K562 (cell line): ENCODE measurements at regions not wholly inside any gene's neighbourhood (a gene's known extent, or its start where the extent isn't known, plus 50 kb on each side); places are given as distances from the start of the nearest gene placed in this dataset.

Experiments
- ARNT ChIP-seq, 2 experiments: fragments of 450-650 bp; IDR thresholded peaks; 2 replicates each; pipeline ENCODE4 v1.6.1; 2016; ENCODE audit warnings: mild to moderate bottlenecking in 1 of 2
- ATF2 ChIP-seq: sonication (generic); formaldehyde crosslinking; IDR thresholded peaks from 2 replicates; pipeline ENCODE4 v1.8.1; 2022; ENCODE audit warnings: missing genetic modification reagents
- BRD9 ChIP-seq: fragments of 450-650 bp; IDR thresholded peaks from 2 replicates; pipeline ENCODE4 v1.6.1; 2018; ENCODE audit warnings: low read depth; ENCODE audit not compliant: partially characterized antibody
- CCNT2 ChIP-seq: IDR thresholded peaks from 2 replicates; pipeline ENCODE4 v1.6.1; 2011; ENCODE audit warnings: borderline replicate concordance, low read depth, mild to moderate bottlenecking, moderate library complexity, mixed read lengths, low read length; ENCODE audit not compliant: insufficient read length; ENCODE audit errors: extremely low read depth
- ELF1 ChIP-seq: fragments of 200-800 bp; sonication (Bioruptor generic); IDR thresholded peaks from 2 replicates; pipeline ENCODE4 v1.6.1; 2016; ENCODE audit warnings: missing genetic modification characterization, missing compliant biosample characterization
- FOXP4 ChIP-seq: sonication (generic); formaldehyde crosslinking; IDR thresholded peaks from 2 replicates; pipeline ENCODE4 v1.8.0; 2022; ENCODE audit warnings: mild to moderate bottlenecking, missing genetic modification reagents, borderline replicate concordance
- GATAD2A ChIP-seq: fragments of 450-650 bp; IDR thresholded peaks from 2 replicates; pipeline ENCODE4 v1.6.1; 2017
- KDM1A ChIP-seq, 2 experiments: fragments of 450-650 bp; IDR thresholded peaks; 2 replicates each; pipeline ENCODE4 v1.6.1; 2016; ENCODE audit warnings: mild to moderate bottlenecking in 2 of 2
- POU5F1 ChIP-seq: fragments of 150-350 bp; IDR thresholded peaks from 2 replicates; pipeline ENCODE4 v1.6.1; 2014; ENCODE audit warnings: borderline replicate concordance, low read length, low read depth, mild to moderate bottlenecking; ENCODE audit not compliant: partially characterized antibody
- SOX6 ChIP-seq: fragments of 450-650 bp; IDR thresholded peaks from 2 replicates; pipeline ENCODE4 v1.6.1; 2014; ENCODE audit warnings: mild to moderate bottlenecking
- ZFP30 ChIP-seq: fragments of 250-450 bp; sonication (Bioruptor Pico); IDR thresholded peaks from 2 replicates; pipeline ENCODE4 v1.8.0; 2022; ENCODE audit warnings: moderate library complexity, mild to moderate bottlenecking, inconsistent platforms, borderline replicate concordance
- ZFP36 ChIP-seq: fragments of 150-350 bp; IDR thresholded peaks from 2 replicates; pipeline ENCODE4 v1.6.1; 2018; ENCODE audit warnings: low read length, low read depth; ENCODE audit not compliant: partially characterized antibody
- ZKSCAN1 ChIP-seq: fragments of 150-350 bp; IDR thresholded peaks from 2 replicates; pipeline ENCODE4 v1.6.1; 2016; ENCODE audit warnings: low read depth, low read length
- ZNF212 ChIP-seq: fragments of 450-650 bp; formaldehyde crosslinking; IDR thresholded peaks from 2 replicates; pipeline ENCODE4 v1.4.0; 2020; ENCODE audit warnings: mild to moderate bottlenecking
- ZNF280A ChIP-seq: fragments of 450-650 bp; IDR thresholded peaks from 2 replicates; pipeline ENCODE4 v1.6.1; 2018; ENCODE audit warnings: mild to moderate bottlenecking, low read depth; ENCODE audit not compliant: partially characterized antibody
- ZNF699 ChIP-seq: fragments of 250-450 bp; sonication (Bioruptor Pico); IDR thresholded peaks from 2 replicates; pipeline ENCODE4 v1.8.0; 2021; ENCODE audit warnings: mild to moderate bottlenecking, moderate library complexity; ENCODE audit not compliant: insufficient replicate concordance
- TF ChIP-seq, protein P1 (sequence below), 2 experiments: IDR thresholded peaks; 2 replicates each; pipeline ENCODE4 v1.6.1; 2012; ENCODE audit warnings: improper control_type of control experiment in 2 of 2, low read depth in 2 of 2, low read length in 2 of 2, borderline replicate concordance in 1 of 2
- TF ChIP-seq, protein P2 (sequence below), 2 experiments: fragments of 250-450 bp in 1 of 2; fragments of 450-650 bp in 1 of 2; sonication (Bioruptor Pico) in 1 of 2; IDR thresholded peaks; 2 replicates each; pipeline versions ENCODE4 v1.6.1 to v1.8.0; 2016 to 2021; ENCODE audit warnings: mild to moderate bottlenecking in 2 of 2, moderate library complexity in 2 of 2, missing compliant biosample characterization in 1 of 2, missing genetic modification characterization in 1 of 2

- TF ChIP-seq FOXP4 (CRISPR knock-in tag) (no peak), ZNF212 (no peak), ARNT (IDR thresholded peaks at IDR 0.05) (no peak), POU5F1 (no peak), KDM1A (IDR thresholded peaks at IDR 0.05) (no peak), ZKSCAN1 (no peak), ZNF699 (CRISPR knock-in tag) (no peak), ELF1 (tag) (peak; percentile 69), GATAD2A (no peak), CCNT2 (no peak), SOX6 (no peak), ZNF280A (no peak), ATF2 (CRISPR knock-in tag) (no peak), ZFP36 (no peak), BRD9 (no peak), ZFP30 (CRISPR knock-in tag) (no peak)
- TF ChIP-seq, protein P1, sequence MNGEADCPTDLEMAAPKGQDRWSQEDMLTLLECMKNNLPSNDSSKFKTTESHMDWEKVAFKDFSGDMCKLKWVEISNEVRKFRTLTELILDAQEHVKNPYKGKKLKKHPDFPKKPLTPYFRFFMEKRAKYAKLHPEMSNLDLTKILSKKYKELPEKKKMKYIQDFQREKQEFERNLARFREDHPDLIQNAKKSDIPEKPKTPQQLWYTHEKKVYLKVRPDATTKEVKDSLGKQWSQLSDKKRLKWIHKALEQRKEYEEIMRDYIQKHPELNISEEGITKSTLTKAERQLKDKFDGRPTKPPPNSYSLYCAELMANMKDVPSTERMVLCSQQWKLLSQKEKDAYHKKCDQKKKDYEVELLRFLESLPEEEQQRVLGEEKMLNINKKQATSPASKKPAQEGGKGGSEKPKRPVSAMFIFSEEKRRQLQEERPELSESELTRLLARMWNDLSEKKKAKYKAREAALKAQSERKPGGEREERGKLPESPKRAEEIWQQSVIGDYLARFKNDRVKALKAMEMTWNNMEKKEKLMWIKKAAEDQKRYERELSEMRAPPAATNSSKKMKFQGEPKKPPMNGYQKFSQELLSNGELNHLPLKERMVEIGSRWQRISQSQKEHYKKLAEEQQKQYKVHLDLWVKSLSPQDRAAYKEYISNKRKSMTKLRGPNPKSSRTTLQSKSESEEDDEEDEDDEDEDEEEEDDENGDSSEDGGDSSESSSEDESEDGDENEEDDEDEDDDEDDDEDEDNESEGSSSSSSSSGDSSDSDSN (IDR thresholded peaks at IDR 0.05; ENCODE audit: borderline replicate concordance in 1 of 2, low read depth in 2 of 2, low read length in 2 of 2): no peak
- TF ChIP-seq, protein P2, sequence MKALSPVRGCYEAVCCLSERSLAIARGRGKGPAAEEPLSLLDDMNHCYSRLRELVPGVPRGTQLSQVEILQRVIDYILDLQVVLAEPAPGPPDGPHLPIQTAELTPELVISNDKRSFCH (CRISPR knock-in tag; IDR thresholded peaks at IDR 0.05): no peak
- TF ChIP-seq, protein P2 (tag; IDR thresholded peaks at IDR 0.05): no peak
Observed at GRCh38 chr15:79595995-79596622, 164.0 kb downstream of the MINAR1 start (continued).
